ENCODE measurements at regions not wholly inside any gene's neighbourhood (a gene's known extent, or its start where the extent isn't known, plus 50 kb on each side); places are given as distances from the start of the nearest gene placed in this dataset.
A peak's percentile ranks its signal among the peaks of the same experiment; 100 is the strongest.

- H3K36me3 ChIP-seq (ENCODE audit: low read depth): no peaks in the 10 kb centered on the region
- no peak for TF ChIP-seq EZH2 (IDR thresholded peaks at IDR 0.05; ENCODE audit: insufficient read depth, poor library complexity, severe bottlenecking)
- TF ChIP-seq EZH2phosphoT487 (IDR thresholded peaks at IDR 0.05; ENCODE audit: insufficient read depth, low read depth): no peak; the same call in 1 of the 2 replicates
- DNase-seq: no peak
- H4K20me1 ChIP-seq (ENCODE audit: insufficient read depth): no peaks in the 10 kb centered on the region
- no peaks in the 10 kb centered on the region for H3K9me2 ChIP-seq (ENCODE audit: insufficient read depth)
- no peaks in the 10 kb centered on the region for H3K4me1 ChIP-seq (ENCODE audit: insufficient read depth)
- peaks cover 47% of the 10 kb centered on the region for H3K27me3 ChIP-seq (replicated peaks; ENCODE audit: insufficient read depth)
- H3K9me3 ChIP-seq (ENCODE audit: low read depth): no peaks in the 10 kb centered on the region
- H3F3A ChIP-seq (ENCODE audit: insufficient read depth): no peaks in the 10 kb centered on the region
- H3K27ac ChIP-seq: no peak overlapping the region
- WGBS, 2 experiments (ENCODE audit: low coverage in 1 of 2, low lambda C conversion rate in 2 of 2, missing lambda C conversion rate in 2 of 2): 1 to 3% methylated on average over 11 of the region's 11 CpGs
- H3K4me2 ChIP-seq (ENCODE audit: unreplicated experiment): peak overlapping the region; percentile 33
- peak overlapping the region; percentile 26 for H2AFZ ChIP-seq
- no peaks in the 10 kb centered on the region for H3K79me2 ChIP-seq (ENCODE audit: insufficient read depth)
- H3K4me3 ChIP-seq: peak overlapping the region; percentile 15
- in situ Hi-C loops (cut with MboI): no loop called here
- H3K9ac ChIP-seq: no peak overlapping the region
These were observed 94.4 kb downstream of the RNASET2 start for GRCh38 chr6:166861961-166862286.

GRCh38 chr6:166861304-166861703, 95.0 kb downstream of the RNASET2 start:
- no peak overlapping the region for H3K9ac ChIP-seq
- H2AFZ ChIP-seq: no peak overlapping the region
- no peaks in the 10 kb centered on the region for H3F3A ChIP-seq (ENCODE audit: insufficient read depth)
- 31 to 40% methylated on average over 5 of the region's 5 CpGs for WGBS, 2 experiments (ENCODE audit: low coverage in 1 of 2, low lambda C conversion rate in 2 of 2, missing lambda C conversion rate in 2 of 2)
- TF ChIP-seq EZH2phosphoT487 (IDR thresholded peaks at IDR 0.05; ENCODE audit: insufficient read depth, low read depth): no peak
- TF ChIP-seq EZH2 (IDR thresholded peaks at IDR 0.05; ENCODE audit: insufficient read depth, poor library complexity, severe bottlenecking): no peak
- no peak overlapping the region for H3K27ac ChIP-seq
- H3K36me3 ChIP-seq (ENCODE audit: low read depth): no peaks in the 10 kb centered on the region
- in situ Hi-C loops (cut with MboI): no loop called here
- peaks cover 47% of the 10 kb centered on the region for H3K27me3 ChIP-seq (replicated peaks; ENCODE audit: insufficient read depth)
- no peak for DNase-seq
- H3K79me2 ChIP-seq (ENCODE audit: insufficient read depth): no peaks in the 10 kb centered on the region
- no peaks in the 10 kb centered on the region for H4K20me1 ChIP-seq (ENCODE audit: insufficient read depth)
- H3K9me2 ChIP-seq (ENCODE audit: insufficient read depth): no peaks in the 10 kb centered on the region
- no peaks in the 10 kb centered on the region for H3K9me3 ChIP-seq (ENCODE audit: low read depth)
- H3K4me1 ChIP-seq (ENCODE audit: insufficient read depth): no peaks in the 10 kb centered on the region
- H3K4me2 ChIP-seq (ENCODE audit: unreplicated experiment): no peak overlapping the region
- no peak overlapping the region for H3K4me3 ChIP-seq

GRCh38 chr6:166860392-166860791, 96.0 kb downstream of the RNASET2 start:
- Histone ChIP-seq H3K9me2 (ENCODE audit: insufficient read depth) (no peaks in the 10 kb centered on the region), H4K20me1 (ENCODE audit: insufficient read depth) (no peaks in the 10 kb centered on the region), H3K4me1 (ENCODE audit: insufficient read depth) (no peaks in the 10 kb centered on the region), H3K27me3 (replicated peaks; ENCODE audit: insufficient read depth) (peaks cover 47% of the 10 kb centered on the region), H3K9me3 (ENCODE audit: low read depth) (no peaks in the 10 kb centered on the region), H3K27ac (no peak overlapping the region), H3K36me3 (ENCODE audit: low read depth) (no peaks in the 10 kb centered on the region), H3K4me2 (ENCODE audit: unreplicated experiment) (no peak overlapping the region), H3K4me3 (no peak overlapping the region), H3F3A (ENCODE audit: insufficient read depth) (no peaks in the 10 kb centered on the region), H3K79me2 (ENCODE audit: insufficient read depth) (no peaks in the 10 kb centered on the region), H2AFZ (no peak overlapping the region), H3K9ac (no peak overlapping the region)
- no peak for DNase-seq
- in situ Hi-C loops (cut with MboI): no loop called here
- no peak for TF ChIP-seq EZH2phosphoT487 (IDR thresholded peaks at IDR 0.05; ENCODE audit: insufficient read depth, low read depth)
- TF ChIP-seq EZH2 (IDR thresholded peaks at IDR 0.05; ENCODE audit: insufficient read depth, poor library complexity, severe bottlenecking): no peak
- WGBS, 2 experiments (ENCODE audit: low coverage in 1 of 2, low lambda C conversion rate in 2 of 2, missing lambda C conversion rate in 2 of 2): 32% methylated on average over 6 of the region's 6 CpGs

- no peak for DNase-seq
- 24 to 26% methylated on average over 1 of the region's 1 CpG for WGBS, 2 experiments (ENCODE audit: low coverage in 1 of 2, low lambda C conversion rate in 2 of 2, missing lambda C conversion rate in 2 of 2)
- in situ Hi-C loops (cut with MboI): no loop called here
These were observed 100.9 kb downstream of the RNASET2 start for GRCh38 chr6:166855416-166855815.

More at GRCh38 chr6:166855416-166855815, 100.9 kb downstream of the RNASET2 start:
- Histone ChIP-seq H4K20me1 (ENCODE audit: insufficient read depth) (no peaks in the 10 kb centered on the region), H2AFZ (no peak overlapping the region), H3K4me1 (ENCODE audit: insufficient read depth) (no peaks in the 10 kb centered on the region), H3K27ac (no peak overlapping the region), H3F3A (ENCODE audit: insufficient read depth) (no peaks in the 10 kb centered on the region), H3K4me3 (no peak overlapping the region), H3K36me3 (ENCODE audit: low read depth) (no peaks in the 10 kb centered on the region), H3K79me2 (ENCODE audit: insufficient read depth) (no peaks in the 10 kb centered on the region), H3K9me3 (ENCODE audit: low read depth) (no peaks in the 10 kb centered on the region), H3K9ac (no peak overlapping the region), H3K9me2 (ENCODE audit: insufficient read depth) (no peaks in the 10 kb centered on the region), H3K4me2 (ENCODE audit: unreplicated experiment) (no peak overlapping the region), H3K27me3 (replicated peaks; ENCODE audit: insufficient read depth) (peaks cover 10% of the 10 kb centered on the region)
- TF ChIP-seq EZH2 (IDR thresholded peaks at IDR 0.05; ENCODE audit: insufficient read depth, poor library complexity, severe bottlenecking) (no peak), EZH2phosphoT487 (IDR thresholded peaks at IDR 0.05; ENCODE audit: insufficient read depth, low read depth) (no peak)
